Left lung (tissue), 4 donors: ENCODE measurements at regions not wholly inside any gene's neighbourhood (a gene's known extent, or its start where the extent isn't known, plus 50 kb on each side); places are given as distances from the start of the nearest gene placed in this dataset.

ENCODE experiments used
- ATAC-seq: fragments of 200-7000 bp; cut with Tn5 transposase; one replicate; pipeline ENCODE4 v1.9.1; 2020; ENCODE audit warnings: moderate library complexity
- DNase-seq, 4 donors: peaks; one replicate each; pipeline ENCODE4 v3.0.0-alpha.2; 2013 to 2020
- H3K27ac ChIP-seq, 2 donors: fragments of 200-600 bp; sonication (generic) in 1 of 2; one replicate each; pipeline versions ENCODE4 v1.5.0 to v1.8.0; 2020 to 2021
- H3K27me3 ChIP-seq, 2 donors: fragments of 200-600 bp; sonication (generic) in 1 of 2; one replicate each; pipeline versions ENCODE4 v1.5.0 to v1.8.0; 2020 to 2021
- H3K36me3 ChIP-seq, 2 donors: fragments of 200-600 bp; sonication (generic) in 1 of 2; one replicate each; pipeline versions ENCODE4 v1.5.0 to v1.8.0; 2020 to 2021
- H3K4me1 ChIP-seq, 2 donors: fragments of 200-600 bp; one replicate each; pipeline ENCODE4 v1.8.0; 2021
- H3K4me3 ChIP-seq, 2 donors: fragments of 200-600 bp; sonication (generic) in 1 of 2; one replicate each; pipeline versions ENCODE4 v1.5.0 to v1.8.0; 2020 to 2021; ENCODE audit warnings: mild to moderate bottlenecking in 1 of 2
- H3K9me3 ChIP-seq, 2 donors: fragments of 200-600 bp; sonication (generic) in 1 of 2; one replicate each; pipeline versions ENCODE4 v1.5.0 to v1.8.0; 2020 to 2021
- intact Hi-C, 2 donors: fragments of 100-400 bp; cut with DNase I; formaldehyde crosslinking; loops; one replicate each; pipeline versions ENCODE4 v1.11.2 to v1.14.2; 2022
- TF ChIP-seq, protein P1 (sequence below), 2 donors: fragments of 200-600 bp; sonication (generic) in 1 of 2; IDR thresholded peaks; one replicate each; pipeline versions ENCODE4 v1.5.0 to v1.8.0; 2021; ENCODE audit warnings: antibody characterized with exemption in 2 of 2
- donor health status: DM: no; HTN: yes; CAD: no.
- donor health status: DM: no; HTN: no; CAD: no.

DNA sequence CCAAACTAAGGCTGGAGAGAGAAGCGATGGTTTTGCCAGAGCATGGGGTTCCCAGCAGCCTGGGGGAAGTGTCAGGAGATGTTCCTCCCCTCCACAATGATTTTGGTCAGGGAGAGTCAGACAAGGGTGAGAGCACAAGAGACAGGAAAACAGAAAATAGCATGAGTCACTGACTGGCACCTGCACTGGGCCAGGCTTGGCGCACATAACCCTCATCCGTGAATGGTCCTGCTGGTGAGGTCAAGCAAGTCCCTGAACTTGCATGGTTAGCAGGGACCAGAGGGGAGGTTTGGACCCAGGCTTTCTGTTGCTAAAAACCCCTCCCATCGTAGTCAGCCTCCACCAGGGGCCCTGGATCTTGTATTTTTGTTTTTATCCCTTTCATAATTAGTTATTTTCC lies 174.5 kb upstream of the MYT1L start:
- H3K4me3 ChIP-seq = no peak overlapping the region
- H3K9me3 ChIP-seq = peaks cover 0 to 2% of the 10 kb centered on the region in 2 donors
- TF ChIP-seq, protein P1, sequence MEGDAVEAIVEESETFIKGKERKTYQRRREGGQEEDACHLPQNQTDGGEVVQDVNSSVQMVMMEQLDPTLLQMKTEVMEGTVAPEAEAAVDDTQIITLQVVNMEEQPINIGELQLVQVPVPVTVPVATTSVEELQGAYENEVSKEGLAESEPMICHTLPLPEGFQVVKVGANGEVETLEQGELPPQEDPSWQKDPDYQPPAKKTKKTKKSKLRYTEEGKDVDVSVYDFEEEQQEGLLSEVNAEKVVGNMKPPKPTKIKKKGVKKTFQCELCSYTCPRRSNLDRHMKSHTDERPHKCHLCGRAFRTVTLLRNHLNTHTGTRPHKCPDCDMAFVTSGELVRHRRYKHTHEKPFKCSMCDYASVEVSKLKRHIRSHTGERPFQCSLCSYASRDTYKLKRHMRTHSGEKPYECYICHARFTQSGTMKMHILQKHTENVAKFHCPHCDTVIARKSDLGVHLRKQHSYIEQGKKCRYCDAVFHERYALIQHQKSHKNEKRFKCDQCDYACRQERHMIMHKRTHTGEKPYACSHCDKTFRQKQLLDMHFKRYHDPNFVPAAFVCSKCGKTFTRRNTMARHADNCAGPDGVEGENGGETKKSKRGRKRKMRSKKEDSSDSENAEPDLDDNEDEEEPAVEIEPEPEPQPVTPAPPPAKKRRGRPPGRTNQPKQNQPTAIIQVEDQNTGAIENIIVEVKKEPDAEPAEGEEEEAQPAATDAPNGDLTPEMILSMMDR (IDR thresholded peaks at IDR 0.05) = no peak
- ATAC-seq (no peak), DNase-seq (no peak)
- H3K4me1 ChIP-seq = no peaks in the 10 kb centered on the region
- H3K27me3 ChIP-seq = peaks cover 0 to 10% of the 10 kb centered on the region in 2 donors
- H3K27ac ChIP-seq = no peak overlapping the region
- no peaks in the 10 kb centered on the region for H3K36me3 ChIP-seq
- intact Hi-C loops = no loop called here

DNA sequence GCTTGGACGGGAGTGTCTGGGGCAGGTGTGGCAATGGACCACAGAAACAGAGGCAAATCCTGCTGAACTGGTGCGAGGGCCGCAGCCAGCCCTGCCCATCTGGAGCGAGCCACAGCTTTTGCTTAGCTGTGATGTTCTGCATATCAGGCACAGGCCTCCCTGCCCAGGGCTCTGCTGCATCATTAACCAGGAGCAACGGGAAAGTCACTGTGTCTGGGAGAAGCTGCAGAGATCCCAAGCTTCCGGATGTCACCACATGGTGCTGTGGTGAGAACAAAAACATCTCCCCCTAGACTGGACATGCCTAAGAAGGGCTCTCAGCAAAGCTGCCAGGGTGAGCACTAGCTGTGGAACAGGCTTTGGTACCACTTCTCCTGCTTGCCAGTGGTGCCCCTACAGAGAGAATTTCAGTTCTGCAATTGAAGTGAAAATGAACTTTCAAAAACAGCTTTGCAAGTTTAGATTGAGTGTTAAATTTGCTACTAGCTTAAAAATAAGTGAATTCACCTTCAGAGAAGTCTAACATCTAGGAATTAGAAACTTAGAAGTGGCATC lies 172.9 kb upstream of the MYT1L start:
- TF ChIP-seq, protein P1 (IDR thresholded peaks at IDR 0.05) = no peak
- no peak overlapping the region for H3K27ac ChIP-seq
- H3K4me3 ChIP-seq = no peak overlapping the region
- peaks cover 0 to 2% of the 10 kb centered on the region in 2 donors for H3K9me3 ChIP-seq
- H3K4me1 ChIP-seq = no peaks in the 10 kb centered on the region
- peaks cover 0 to 10% of the 10 kb centered on the region in 2 donors for H3K27me3 ChIP-seq
- no peak for ATAC-seq
- no peak for DNase-seq
- no peaks in the 10 kb centered on the region for H3K36me3 ChIP-seq
- intact Hi-C loops = no loop called here

DNA sequence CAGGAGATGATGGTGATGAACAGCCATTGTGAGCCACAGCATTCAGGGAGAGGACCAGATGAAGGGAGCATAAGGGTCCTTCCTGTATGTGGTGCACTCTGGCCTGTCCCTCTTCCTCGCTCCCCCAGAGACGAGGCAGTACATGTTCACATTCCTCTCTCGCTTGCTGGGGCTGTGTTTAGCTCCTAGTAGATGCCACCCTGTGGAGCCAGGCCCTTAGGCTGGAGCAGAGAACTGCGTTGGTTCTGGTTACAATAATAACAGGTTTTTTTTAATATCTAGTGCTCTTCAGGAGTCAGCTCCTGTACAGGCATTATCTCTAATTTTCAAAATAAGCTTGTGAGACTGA lies 171.1 kb upstream of the MYT1L start:
- intact Hi-C loops = no loop called here
- DNase-seq (no peak), ATAC-seq (no peak)
- Histone ChIP-seq H3K27ac (no peak overlapping the region), H3K27me3 (peaks cover 0 to 2% of the 10 kb centered on the region in 2 donors), H3K9me3 (peaks cover 0 to 2% of the 10 kb centered on the region in 2 donors), H3K36me3 (no peaks in the 10 kb centered on the region), H3K4me1 (no peaks in the 10 kb centered on the region), H3K4me3 (no peak overlapping the region)
- TF ChIP-seq, protein P1 (IDR thresholded peaks at IDR 0.05) = no peak

DNA sequence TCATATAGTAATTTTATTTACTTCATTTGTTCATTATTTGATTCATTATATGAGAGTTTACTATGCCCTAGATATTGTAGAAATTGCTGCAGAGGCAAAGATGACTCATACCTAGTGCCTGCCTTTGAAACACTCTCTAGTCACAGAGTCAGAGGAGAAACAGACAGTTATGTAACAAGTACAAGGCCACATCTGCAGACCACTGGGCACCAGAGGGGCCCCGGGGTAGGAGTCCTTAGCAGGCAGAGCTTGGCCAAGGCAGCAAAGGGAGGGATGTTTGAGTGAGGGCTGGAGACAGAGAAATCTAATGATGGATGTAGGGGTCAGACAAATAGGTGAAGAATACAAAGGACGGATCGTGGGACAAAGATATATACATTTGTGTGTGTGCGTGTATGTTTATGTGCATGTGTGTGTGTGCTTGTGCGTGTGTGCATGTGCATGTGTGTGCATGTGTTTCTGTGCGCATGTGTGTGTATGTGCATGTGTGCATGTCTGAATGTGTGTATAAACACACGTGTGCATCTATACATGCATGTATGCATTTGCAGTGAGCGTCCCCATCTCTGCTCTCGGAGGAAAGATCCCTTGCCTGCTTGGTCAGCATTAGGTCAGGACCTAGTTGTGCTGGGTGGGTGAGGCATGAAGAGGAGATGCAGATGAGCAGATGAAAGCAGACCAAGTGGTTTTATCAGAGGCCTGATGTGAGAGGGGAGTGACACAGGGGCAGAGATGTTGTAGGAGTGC lies 170.6 kb upstream of the MYT1L start:
- Histone ChIP-seq H3K36me3 (no peaks in the 10 kb centered on the region), H3K4me1 (no peaks in the 10 kb centered on the region), H3K4me3 (no peak overlapping the region), H3K27me3 (no peaks in the 10 kb centered on the region), H3K27ac (no peak overlapping the region), H3K9me3 (no peaks in the 10 kb centered on the region)
- TF ChIP-seq, protein P1 (IDR thresholded peaks at IDR 0.05) = no peak
- DNase-seq (no peak), ATAC-seq (no peak)
- intact Hi-C loops = no loop called here

DNA sequence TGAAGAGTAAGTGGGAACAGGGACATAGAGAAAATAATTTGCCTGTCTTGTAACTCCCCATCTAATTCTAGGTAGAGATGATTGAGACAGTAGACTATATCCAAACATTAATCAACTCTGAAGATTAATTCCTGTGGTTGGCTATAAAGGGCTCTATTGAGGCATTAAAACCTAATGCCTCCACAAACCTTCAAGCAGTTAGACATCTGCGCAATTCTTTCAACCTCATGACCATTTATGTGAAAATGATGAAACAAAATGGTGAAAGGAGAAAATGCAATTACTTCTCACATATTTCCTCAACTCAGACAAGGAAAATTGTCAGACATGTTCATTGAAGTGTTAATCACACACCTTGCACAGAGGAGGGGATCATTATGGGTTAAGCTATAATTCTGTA lies 164.5 kb upstream of the MYT1L start:
- DNase-seq = no peak
- no peak overlapping the region for H3K4me3 ChIP-seq
- TF ChIP-seq, protein P1 (IDR thresholded peaks at IDR 0.05) = no peak
- no peak for ATAC-seq
- intact Hi-C loops = no loop called here
- no peaks in the 10 kb centered on the region for H3K4me1 ChIP-seq
- H3K27me3 ChIP-seq = no peaks in the 10 kb centered on the region
- H3K36me3 ChIP-seq = no peaks in the 10 kb centered on the region
- H3K9me3 ChIP-seq = no peaks in the 10 kb centered on the region
- H3K27ac ChIP-seq = no peak overlapping the region
